ENCODE measurements at regions not wholly inside any gene's neighbourhood (a gene's known extent, or its start where the extent isn't known, plus 50 kb on each side); places are given as distances from the start of the nearest gene placed in this dataset.

- Histone ChIP-seq H3K27me3 (no peaks in the 10 kb centered on the region), H3K4me1 (peaks cover 0 to 4% (median 0%) of the 10 kb centered on the region in 4 donors), H3K27ac (no peak overlapping the region), H3K9me3 (peaks cover 0 to 15% (median 5%) of the 10 kb centered on the region in 4 donors), H3K4me3 (no peak overlapping the region), H3K36me3 (no peaks in the 10 kb centered on the region)
- DNase-seq = no peak
- 76 to 84% (median 80%) methylated on average over 5 of the region's 5 CpGs for WGBS, 5 donors
- TF ChIP-seq POLR2AphosphoS5 (IDR thresholded peaks at IDR 0.05) (no peak), POLR2A (IDR thresholded peaks at IDR 0.05) (no peak), CTCF (IDR thresholded peaks at IDR 0.05) (no peak), EP300 (IDR thresholded peaks at IDR 0.05) (no peak)
- intact Hi-C loops (cut with DNase I; ENCODE audit: low total_unique reads) = no loop called here
Observed at GRCh38 chr2:49827366-49827765, 673.1 kb upstream of the FSHR start.

- no peak overlapping the region for H3K27ac ChIP-seq
- intact Hi-C loops (cut with DNase I; ENCODE audit: low total_unique reads) = no loop called here
- H3K4me1 ChIP-seq = peaks cover 0 to 5% (median 0%) of the 10 kb centered on the region in 4 donors
- 70 to 88% (median 80%) methylated on average over 1 of the region's 1 CpG for WGBS, 5 donors
- no peak for TF ChIP-seq POLR2A (IDR thresholded peaks at IDR 0.05)
- no peak for TF ChIP-seq EP300 (IDR thresholded peaks at IDR 0.05)
- no peak for TF ChIP-seq POLR2AphosphoS5 (IDR thresholded peaks at IDR 0.05)
- no peak for TF ChIP-seq CTCF (IDR thresholded peaks at IDR 0.05)
- no peaks in the 10 kb centered on the region for H3K9me3 ChIP-seq
- H3K36me3 ChIP-seq = no peaks in the 10 kb centered on the region
- DNase-seq = no peak
- H3K4me3 ChIP-seq = no peak overlapping the region
- H3K27me3 ChIP-seq = no peaks in the 10 kb centered on the region
Observed at GRCh38 chr2:49813208-49813607, 658.9 kb upstream of the FSHR start.

GRCh38 chr2:49812730-49813129 lies 658.4 kb upstream of the FSHR start:
- DNase-seq = no peak
- TF ChIP-seq POLR2AphosphoS5 (IDR thresholded peaks at IDR 0.05) = no peak
- TF ChIP-seq CTCF (IDR thresholded peaks at IDR 0.05) = no peak
- no peak for TF ChIP-seq POLR2A (IDR thresholded peaks at IDR 0.05)
- TF ChIP-seq EP300 (IDR thresholded peaks at IDR 0.05) = no peak
- Histone ChIP-seq H3K4me3 (no peak overlapping the region), H3K4me1 (peaks cover 0 to 5% (median 0%) of the 10 kb centered on the region in 4 donors), H3K27me3 (no peaks in the 10 kb centered on the region), H3K9me3 (no peaks in the 10 kb centered on the region), H3K36me3 (no peaks in the 10 kb centered on the region), H3K27ac (no peak overlapping the region)
- intact Hi-C loops (cut with DNase I; ENCODE audit: low total_unique reads) = no loop called here

- WGBS, 5 donors = 78 to 96% (median 91%) methylated on average over 4 of the region's 4 CpGs
- TF ChIP-seq EP300 (IDR thresholded peaks at IDR 0.05) = no peak
- TF ChIP-seq POLR2AphosphoS5 (IDR thresholded peaks at IDR 0.05) = no peak
- H3K27ac ChIP-seq = no peak overlapping the region
- H3K4me3 ChIP-seq = no peak overlapping the region
- no peaks in the 10 kb centered on the region for H3K27me3 ChIP-seq
- peaks cover 0 to 5% (median 0%) of the 10 kb centered on the region in 4 donors for H3K4me1 ChIP-seq
- no peaks in the 10 kb centered on the region for H3K36me3 ChIP-seq
- H3K9me3 ChIP-seq = no peaks in the 10 kb centered on the region
- intact Hi-C loops (cut with DNase I; ENCODE audit: low total_unique reads) = no loop called here
- no peak for DNase-seq
Observed at GRCh38 chr2:49811502-49811901, 657.2 kb upstream of the FSHR start.

GRCh38 chr2:49807689-49808088 lies 653.4 kb upstream of the FSHR start:
- intact Hi-C loops (cut with DNase I; ENCODE audit: low total_unique reads) = no loop called here
- Histone ChIP-seq H3K4me1 (no peaks in the 10 kb centered on the region), H3K9me3 (peaks cover 0 to 7% (median under 1%) of the 10 kb centered on the region in 4 donors), H3K27ac (no peak overlapping the region), H3K27me3 (no peaks in the 10 kb centered on the region), H3K4me3 (no peak overlapping the region), H3K36me3 (no peaks in the 10 kb centered on the region)
- TF ChIP-seq POLR2A (IDR thresholded peaks at IDR 0.05) = no peak
- no peak for TF ChIP-seq POLR2AphosphoS5 (IDR thresholded peaks at IDR 0.05)
- no peak for TF ChIP-seq CTCF (IDR thresholded peaks at IDR 0.05)
- no peak for TF ChIP-seq EP300 (IDR thresholded peaks at IDR 0.05)
- DNase-seq = no peak

All from stomach (tissue), 8 donors.